Panc1 (cell line): ENCODE measurements at regions not wholly inside any gene's neighbourhood (a gene's known extent, or its start where the extent isn't known, plus 50 kb on each side); places are given as distances from the start of the nearest gene placed in this dataset.
"Not testable (repeated sequence)": the region's sequence is repeated elsewhere in the genome, so short reads cannot be mapped to it uniquely, and the experiment has no call there.

ENCODE experiments used
- ATAC-seq: fragments of 200-7000 bp; cut with Tn5 transposase; 2 replicates; pipeline ENCODE4 v1.9.1; 2020; ENCODE audit warnings: mild to moderate bottlenecking, moderate library complexity
- BruUV-seq: library from RNA; stranded (reverse); fragments of 400-500 nt; replicated peaks from 2 replicates; lab custom pipeline; 2021; lab: Mats Ljungman, UMichigan
- CTCF ChIA-PET: fragments of 300-600 bp; sonication (Branson Sonifier 250); formaldehyde crosslinking; loops from one replicate; lab custom pipeline; 2022; ENCODE audit warnings: antibody characterized with exemption; lab: Charles Lee
- POLR2A ChIA-PET: fragments of 300-600 bp; sonication (Branson Sonifier 250); formaldehyde crosslinking; loops from one replicate; lab custom pipeline; 2022; ENCODE audit warnings: antibody characterized with exemption; lab: Charles Lee
- DNase-seq: peaks from one replicate; pipeline ENCODE4 v3.0.0-alpha.2; 2010; ENCODE audit warnings: low read depth, low spot score
- H3K27ac ChIP-seq: 2 replicates; pipeline ENCODE4 v1.5.1; 2011; ENCODE audit warnings: mild to moderate bottlenecking, low read length, inconsistent platforms
- H3K27me3 ChIP-seq: fragments of 200-500 bp; sonication (Bioruptor generic); 2 replicates; pipeline ENCODE4 v1.6.0; 2014; ENCODE audit warnings: low read length, inconsistent platforms; ENCODE audit not compliant: control insufficient read depth, insufficient read depth
- H3K36me3 ChIP-seq: fragments of 200-500 bp; sonication (Bioruptor generic); 2 replicates; pipeline ENCODE4 v1.5.1; 2014; ENCODE audit warnings: inconsistent platforms, mild to moderate bottlenecking, low read length, moderate library complexity; ENCODE audit not compliant: control insufficient read depth, insufficient read depth
- H3K4me1 ChIP-seq: 2 replicates; pipeline ENCODE4 v1.5.1; 2011; ENCODE audit warnings: inconsistent platforms, mild to moderate bottlenecking, low read length, moderate library complexity; ENCODE audit not compliant: control insufficient read depth, insufficient read depth
- H3K4me3 ChIP-seq, 2 experiments: 2 replicates each; pipeline ENCODE4 v1.5.1; 2011 to 2012; ENCODE audit warnings: low read depth in 2 of 2, low read length in 2 of 2, mild to moderate bottlenecking in 2 of 2, inconsistent platforms in 1 of 2, moderate library complexity in 1 of 2
- H3K9me3 ChIP-seq: fragments of 200-500 bp; sonication (Bioruptor generic); 2 replicates; pipeline ENCODE4 v1.5.1; 2014; ENCODE audit warnings: low read depth, mild to moderate bottlenecking, inconsistent platforms, low read length, moderate library complexity; ENCODE audit not compliant: control insufficient read depth, insufficient read depth
- CTCF ChIP-seq: fragments of 450-650 bp; IDR thresholded peaks from 2 replicates; pipeline ENCODE4 v1.5.1; 2017; ENCODE audit warnings: mild to moderate bottlenecking
- POLR2AphosphoS5 ChIP-seq: IDR thresholded peaks from 2 replicates; pipeline ENCODE4 v1.6.1; 2012; ENCODE audit warnings: mild to moderate bottlenecking, low read depth, low read length, moderate library complexity
- REST ChIP-seq, 2 experiments: IDR thresholded peaks; 2 replicates each; pipeline ENCODE4 v1.6.1; 2011 to 2012; ENCODE audit warnings: low read depth in 2 of 2, control low read depth in 1 of 2, low read length in 1 of 2, mild to moderate bottlenecking in 1 of 2, moderate library complexity in 1 of 2; ENCODE audit not compliant: insufficient read depth in 1 of 2
- SIN3A ChIP-seq: IDR thresholded peaks from 2 replicates; pipeline ENCODE4 v1.6.1; 2012; ENCODE audit warnings: low read depth, mild to moderate bottlenecking, low read length, moderate library complexity, borderline replicate concordance; ENCODE audit not compliant: insufficient read depth
- TCF7L2 ChIP-seq: IDR thresholded peaks from 2 replicates; pipeline ENCODE4 v1.6.1; 2011; ENCODE audit warnings: mild to moderate bottlenecking, low read depth, low read length, inconsistent platforms
- in situ Hi-C: cut with HindIII; loops from 2 replicates; pipeline ENCODE4 v1.10.0; 2016; ENCODE audit warnings: low sequenced_read_pairs, low pct_unique_long_range_greater_than_20kb
- intact Hi-C: fragments of 100-400 bp; cut with micrococcal nuclease; formaldehyde crosslinking; loops from one replicate; pipeline ENCODE4 v1.10.0; 2022; ENCODE audit not compliant: unreplicated experiment

- Histone ChIP-seq H3K27me3 (no peaks in the 10 kb centered on the region), H3K4me1 (no peaks in the 10 kb centered on the region), H3K4me3 (no peak overlapping the region), H3K9me3 (no peaks in the 10 kb centered on the region), H3K36me3 (no peaks in the 10 kb centered on the region), H3K27ac (no peak overlapping the region)
- in situ Hi-C loops, result no loop called here
- no peak for ATAC-seq
- no TSS peak for BruUV-seq
- TF ChIP-seq TCF7L2 (no peak), REST (IDR thresholded peaks at IDR 0.05; ENCODE audit: insufficient read depth in 1 of 2, low read depth in 2 of 2, low read length in 1 of 2) (no peak), SIN3A (no peak), POLR2AphosphoS5 (no peak), CTCF (no peak)
- DNase-seq, result no peak
- ChIA-PET CTCF (no interaction called here), POLR2A (no interaction called here)
- intact Hi-C loops, result no loop called here
These were observed 77.3 kb upstream of the ANO5 start for GRCh38 chr11:22115470-22116029.

- ATAC-seq, in situ Hi-C loops, BruUV-seq, H3K9me3 ChIP-seq, H3K27me3 ChIP-seq, H3K27ac ChIP-seq, CTCF ChIA-PET, POLR2A ChIA-PET, DNase-seq, H3K4me1 ChIP-seq, H3K4me3 ChIP-seq, H3K36me3 ChIP-seq, intact Hi-C loops: not testable (repeated sequence)
These were observed 64.9 kb upstream of the ANO5 start for GRCh38 chr11:22127981-22128380.

- Histone ChIP-seq H3K27me3 (no peaks in the 10 kb centered on the region), H3K36me3 (no peaks in the 10 kb centered on the region), H3K4me3 (no peak overlapping the region), H3K27ac (no peak overlapping the region), H3K9me3 (no peaks in the 10 kb centered on the region), H3K4me1 (no peaks in the 10 kb centered on the region)
- no TSS peak for BruUV-seq
- in situ Hi-C loops, result no loop called here
- TF ChIP-seq POLR2AphosphoS5 (no peak), CTCF (peak; percentile 65)
- ChIA-PET CTCF (no interaction called here), POLR2A (no interaction called here)
- intact Hi-C loops, result loop anchor here (10.0 kb wide), 2 partner anchors 56 to 196 kb away; no protein-coding TSS in a partner anchor
- DNase-seq (no peak), ATAC-seq (no peak)
These were observed 62.3 kb upstream of the ANO5 start for GRCh38 chr11:22130462-22131053.
